Mesenteric fat pad (tissue), 1 donor: ENCODE measurements at regions not wholly inside any gene's neighbourhood (a gene's known extent, or its start where the extent isn't known, plus 50 kb on each side); places are given as distances from the start of the nearest gene placed in this dataset.
"Not testable (repeated sequence)": the region's sequence is repeated elsewhere in the genome, so short reads cannot be mapped to it uniquely, and the experiment has no call there.

Experiments used
- DNase-seq: peaks from one replicate; pipeline ENCODE4 v3.0.0-alpha.2; 2020; ENCODE audit warnings: low spot score
- donor health status: DM: yes; HTN: yes; CAD: no.

- no peak for DNase-seq
Observed at GRCh38 chr16:5922686-5923085, 825.1 kb upstream of the EEF2KMT start.

GRCh38 chr16:5918567-5919130 lies 821.1 kb upstream of the EEF2KMT start:
- DNase-seq: no peak

GRCh38 chr16:5917436-5918195 lies 820.0 kb upstream of the EEF2KMT start:
- DNase-seq: no peak

GRCh38 chr16:5916711-5917191 lies 819.2 kb upstream of the EEF2KMT start:
- DNase-seq: no peak

- no peak for DNase-seq
Observed at GRCh38 chr16:5911241-5911640, 813.6 kb upstream of the EEF2KMT start.

- not testable (repeated sequence) for DNase-seq
Observed at GRCh38 chr16:5909556-5909955, 812.0 kb upstream of the EEF2KMT start.

GRCh38 chr16:5907544-5907943 lies 809.9 kb upstream of the EEF2KMT start:
- no peak for DNase-seq

GRCh38 chr16:5906351-5906750 lies 808.8 kb upstream of the EEF2KMT start:
- DNase-seq: no peak

GRCh38 chr16:5905935-5906334 lies 808.3 kb upstream of the EEF2KMT start:
- no peak for DNase-seq

GRCh38 chr16:5903832-5904231 lies 806.2 kb upstream of the EEF2KMT start:
- no peak for DNase-seq

GRCh38 chr16:5903153-5903552 lies 805.6 kb upstream of the EEF2KMT start:
- DNase-seq: no peak

- no peak for DNase-seq
Observed at GRCh38 chr16:5900046-5900445, 802.5 kb upstream of the EEF2KMT start.

- no peak for DNase-seq
Observed at GRCh38 chr16:5895976-5896375, 798.4 kb upstream of the EEF2KMT start.

GRCh38 chr16:5895137-5895536 lies 797.5 kb upstream of the EEF2KMT start:
- DNase-seq: no peak

- no peak for DNase-seq
Observed at GRCh38 chr16:5891296-5891695, 793.7 kb upstream of the EEF2KMT start.

GRCh38 chr16:5885521-5885920 lies 787.9 kb upstream of the EEF2KMT start:
- DNase-seq: no peak

GRCh38 chr16:5884996-5885395 lies 787.4 kb upstream of the EEF2KMT start:
- no peak for DNase-seq

GRCh38 chr16:5884339-5884738 lies 786.7 kb upstream of the EEF2KMT start:
- no peak for DNase-seq

GRCh38 chr16:5882087-5882640 lies 784.6 kb upstream of the EEF2KMT start:
- DNase-seq: no peak

- no peak for DNase-seq
Observed at GRCh38 chr16:5875416-5875815, 777.8 kb upstream of the EEF2KMT start.

GRCh38 chr16:5874899-5875298 lies 777.3 kb upstream of the EEF2KMT start:
- DNase-seq: no peak

GRCh38 chr16:5873221-5873620 lies 775.6 kb upstream of the EEF2KMT start:
- no peak for DNase-seq
